Cardiac fibroblast (primary cell): ENCODE measurements at regions not wholly inside any gene's neighbourhood (a gene's known extent, or its start where the extent isn't known, plus 50 kb on each side); places are given as distances from the start of the nearest gene placed in this dataset.

Source experiments
- DNase-seq, 2 donors: peaks; one replicate each; pipeline versions ENCODE4 v3.0.0 to v3.0.0-alpha.2; 2010; ENCODE audit warnings: low read depth in 2 of 2
- H3K4me3 ChIP-seq, 2 donors: replicated peaks in 1 of 2; 1 replicate in 1 of 2; 2 replicates in 1 of 2; pipeline ENCODE4 v1.5.1; 2011; ENCODE audit warnings: low read depth in 2 of 2, low read length in 2 of 2, mild to moderate bottlenecking in 2 of 2, moderate library complexity in 1 of 2
- CTCF ChIP-seq: IDR thresholded peaks from one replicate; pipeline ENCODE4 v1.5.1; 2011; ENCODE audit warnings: low read depth, mild to moderate bottlenecking, low read length, inconsistent platforms

- no peak overlapping the region for H3K4me3 ChIP-seq
- no peak for TF ChIP-seq CTCF
- DNase-seq, result no peak
Measured at GRCh38 chr10:93204494-93205485, 131.1 kb downstream of the CYP26A1 start.

- DNase-seq, result no peak
- H3K4me3 ChIP-seq, result no peak overlapping the region
- TF ChIP-seq CTCF, result no peak
Measured at GRCh38 chr10:93206652-93207051, 133.0 kb downstream of the CYP26A1 start.

- no peak overlapping the region for H3K4me3 ChIP-seq
- TF ChIP-seq CTCF, result no peak
- peak in 1 of 2 donors; percentile 45 for DNase-seq
Measured at GRCh38 chr10:93208717-93209464, 135.2 kb downstream of the CYP26A1 start.

GRCh38 chr10:93211991-93212390 lies 138.3 kb downstream of the CYP26A1 start:
- no peak for TF ChIP-seq CTCF
- H3K4me3 ChIP-seq, result no peak overlapping the region
- DNase-seq, result no peak

GRCh38 chr10:93215312-93215711 lies 141.6 kb downstream of the CYP26A1 start:
- H3K4me3 ChIP-seq, result no peak overlapping the region
- DNase-seq, result no peak
- no peak for TF ChIP-seq CTCF

GRCh38 chr10:93216341-93216985 lies 142.8 kb downstream of the CYP26A1 start:
- no peak overlapping the region for H3K4me3 ChIP-seq
- no peak for TF ChIP-seq CTCF

More at GRCh38 chr10:93216341-93216985, 142.8 kb downstream of the CYP26A1 start:
- DNase-seq, result no peak
